ENCODE measurements at regions not wholly inside any gene's neighbourhood (a gene's known extent, or its start where the extent isn't known, plus 50 kb on each side); places are given as distances from the start of the nearest gene placed in this dataset.
"Not testable (repeated sequence)": the region's sequence is repeated elsewhere in the genome, so short reads cannot be mapped to it uniquely, and the experiment has no call there.

DNA sequence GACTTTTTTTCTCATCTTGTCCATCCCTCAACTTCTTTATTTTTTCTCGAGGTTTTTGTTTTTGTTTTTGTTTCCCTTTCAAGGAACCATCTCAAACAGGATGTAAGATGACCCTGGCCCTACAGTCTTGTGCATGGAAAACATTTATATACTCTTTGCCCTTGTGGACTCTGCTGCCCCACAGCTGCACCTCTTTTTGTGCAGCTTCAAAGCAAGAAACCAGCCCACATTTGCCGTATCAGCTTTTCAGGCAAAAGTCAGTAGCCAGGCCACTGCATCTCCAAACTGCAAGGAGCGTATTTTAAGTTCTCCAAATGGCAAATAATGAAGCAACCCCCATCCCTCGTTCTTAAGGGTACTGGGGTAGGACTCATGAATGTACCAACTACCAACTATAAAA, 756.5 kb downstream of the C4orf33 start:
- Histone ChIP-seq H4K20me1 (ENCODE audit: insufficient read depth) (no peaks in the 10 kb centered on the region), H3K4me2 (peak overlapping the region; percentile 30; the same call in 1 of the 2 replicates), H2AFZ (ENCODE audit: low read depth) (no peak overlapping the region), H3K4me3 (IDR thresholded peaks at IDR 0.05; ENCODE audit: insufficient read depth, low read depth, low read length) (no peak overlapping the region), H3K27me3 (ENCODE audit: insufficient read depth, low read depth) (no peaks in the 10 kb centered on the region), H3K79me2 (ENCODE audit: insufficient read depth, low read depth) (peaks cover 14% of the 10 kb centered on the region; the same call in 1 of the 2 replicates), H3K36me3 (ENCODE audit: insufficient read depth) (no peaks in the 10 kb centered on the region), H3K9ac (no peak overlapping the region), H3K27ac (peak overlapping the region; percentile 73; the same call in 1 of the 2 replicates), H3K4me1 (ENCODE audit: low read depth, poor library complexity, severe bottlenecking) (peaks cover 4% of the 10 kb centered on the region)
- no peak for TF ChIP-seq CTCF (conservative IDR thresholded peaks at IDR 0.05; ENCODE audit: low read depth, low read length)

- H3K4me1 ChIP-seq (ENCODE audit: low read depth, poor library complexity, severe bottlenecking); H3K36me3 ChIP-seq (ENCODE audit: insufficient read depth); H2AFZ ChIP-seq (ENCODE audit: low read depth); H3K27me3 ChIP-seq (ENCODE audit: insufficient read depth, low read depth); H4K20me1 ChIP-seq (ENCODE audit: insufficient read depth); H3K4me3 ChIP-seq (IDR thresholded peaks at IDR 0.05; ENCODE audit: insufficient read depth, low read depth, low read length): not testable (repeated sequence)
- Histone ChIP-seq H3K4me2 (peak overlapping the region; percentile 30; the same call in 1 of the 2 replicates), H3K9ac (peak overlapping the region; percentile 69), H3K27ac (peak overlapping the region; percentile 73), H3K79me2 (ENCODE audit: insufficient read depth, low read depth) (peaks cover 14% of the 10 kb centered on the region; the same call in 1 of the 2 replicates)
These were observed 757.9 kb downstream of the C4orf33 start for GRCh38 chr4:129853685-129854467.

DNA sequence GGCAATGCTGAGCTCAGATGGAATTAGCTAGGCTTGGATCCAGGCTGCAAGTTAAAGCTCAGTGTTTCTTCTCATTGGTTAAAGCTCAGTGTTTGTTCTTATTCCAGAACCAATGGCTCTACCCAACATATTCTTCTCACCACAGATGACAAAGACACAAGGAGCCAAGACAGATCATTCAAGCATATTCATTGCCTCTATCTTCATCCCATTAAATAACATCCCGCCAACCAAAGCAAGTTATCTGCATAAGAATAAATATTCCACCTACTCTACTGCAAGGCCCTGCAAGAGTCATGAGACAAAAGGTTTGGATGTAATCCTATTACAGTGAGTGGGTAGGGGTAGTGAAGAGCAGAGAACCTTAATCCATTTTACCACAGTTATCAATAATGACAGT, 766.5 kb downstream of the C4orf33 start:
- no peaks in the 10 kb centered on the region for H3K27me3 ChIP-seq (ENCODE audit: insufficient read depth, low read depth)
- H3K4me3 ChIP-seq (IDR thresholded peaks at IDR 0.05; ENCODE audit: insufficient read depth, low read depth, low read length), result no peak overlapping the region
- no peak overlapping the region for H3K9ac ChIP-seq
- H3K79me2 ChIP-seq (ENCODE audit: insufficient read depth, low read depth), result no peaks in the 10 kb centered on the region
- TF ChIP-seq CTCF (conservative IDR thresholded peaks at IDR 0.05; ENCODE audit: low read depth, low read length), result no peak
- no peak overlapping the region for H3K27ac ChIP-seq
- no peaks in the 10 kb centered on the region for H3K36me3 ChIP-seq (ENCODE audit: insufficient read depth)
- H3K4me1 ChIP-seq (ENCODE audit: low read depth, poor library complexity, severe bottlenecking), result no peaks in the 10 kb centered on the region
- no peak overlapping the region for H2AFZ ChIP-seq (ENCODE audit: low read depth)
- no peak overlapping the region for H3K4me2 ChIP-seq
- H4K20me1 ChIP-seq (ENCODE audit: insufficient read depth), result no peaks in the 10 kb centered on the region

DNA sequence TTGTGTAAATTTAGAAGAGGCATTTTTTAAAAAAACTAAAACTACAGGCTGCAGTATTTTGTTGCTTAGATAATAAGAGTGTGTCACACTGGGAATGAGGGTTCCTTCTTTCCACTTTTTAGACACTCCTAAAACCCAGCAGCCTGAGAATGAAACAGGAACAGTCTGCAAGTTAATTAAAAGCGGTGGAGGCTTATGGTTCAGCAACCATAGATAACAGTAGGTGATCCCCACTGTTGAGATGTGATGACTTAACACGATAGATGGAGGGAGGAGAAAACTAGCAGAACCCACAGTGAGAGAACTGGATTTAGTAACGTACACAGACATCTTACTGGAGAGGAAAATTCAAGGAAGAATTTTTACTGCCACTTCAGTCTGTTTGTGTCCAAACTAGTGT, 767.3 kb downstream of the C4orf33 start:
- Histone ChIP-seq H2AFZ (ENCODE audit: low read depth) (no peak overlapping the region), H3K4me3 (IDR thresholded peaks at IDR 0.05; ENCODE audit: insufficient read depth, low read depth, low read length) (no peak overlapping the region), H4K20me1 (ENCODE audit: insufficient read depth) (no peaks in the 10 kb centered on the region), H3K4me1 (ENCODE audit: low read depth, poor library complexity, severe bottlenecking) (no peaks in the 10 kb centered on the region), H3K4me2 (no peak overlapping the region), H3K27ac (no peak overlapping the region), H3K27me3 (ENCODE audit: insufficient read depth, low read depth) (no peaks in the 10 kb centered on the region), H3K9ac (no peak overlapping the region), H3K79me2 (ENCODE audit: insufficient read depth, low read depth) (no peaks in the 10 kb centered on the region), H3K36me3 (ENCODE audit: insufficient read depth) (no peaks in the 10 kb centered on the region)
- no peak for TF ChIP-seq CTCF (conservative IDR thresholded peaks at IDR 0.05; ENCODE audit: low read depth, low read length)

DNA sequence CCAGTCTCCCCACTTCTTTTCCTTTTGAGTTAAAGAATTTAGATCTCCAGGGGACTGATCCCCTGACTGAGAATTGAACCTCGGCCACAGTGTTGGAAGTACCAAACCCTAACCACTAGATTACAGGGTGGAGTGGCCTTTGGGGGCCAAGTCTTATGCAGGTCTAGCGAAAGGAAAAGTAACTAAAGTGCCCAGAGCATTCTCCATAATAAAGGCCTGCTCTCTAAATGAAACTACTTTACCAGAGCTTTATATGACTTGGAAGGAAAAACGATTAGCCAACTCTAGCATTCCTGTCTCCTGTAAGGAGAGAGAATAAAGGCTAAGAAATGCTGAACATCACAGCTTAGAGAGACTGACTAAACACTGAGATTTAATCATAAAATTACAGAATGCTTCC, 788.0 kb downstream of the C4orf33 start:
- H3K27ac ChIP-seq, result no peak overlapping the region
- no peak overlapping the region for H3K4me3 ChIP-seq (IDR thresholded peaks at IDR 0.05; ENCODE audit: insufficient read depth, low read depth, low read length)
- no peak overlapping the region for H2AFZ ChIP-seq (ENCODE audit: low read depth)
- H3K27me3 ChIP-seq (ENCODE audit: insufficient read depth, low read depth), result no peaks in the 10 kb centered on the region
- no peaks in the 10 kb centered on the region for H4K20me1 ChIP-seq (ENCODE audit: insufficient read depth)
- TF ChIP-seq CTCF (conservative IDR thresholded peaks at IDR 0.05; ENCODE audit: low read depth, low read length), result no peak
- no peak overlapping the region for H3K4me2 ChIP-seq
- no peaks in the 10 kb centered on the region for H3K4me1 ChIP-seq (ENCODE audit: low read depth, poor library complexity, severe bottlenecking)
- no peaks in the 10 kb centered on the region for H3K36me3 ChIP-seq (ENCODE audit: insufficient read depth)
- no peaks in the 10 kb centered on the region for H3K79me2 ChIP-seq (ENCODE audit: insufficient read depth, low read depth)
- no peak overlapping the region for H3K9ac ChIP-seq

Data from KMS-11 (cell line).